ENCODE measurements at regions not wholly inside any gene's neighbourhood (a gene's known extent, or its start where the extent isn't known, plus 50 kb on each side); places are given as distances from the start of the nearest gene placed in this dataset.

- TF ChIP-seq CTCF (IDR thresholded peaks at IDR 0.05) = no peak
- TF ChIP-seq ZFX (IDR thresholded peaks at IDR 0.05; ENCODE audit: borderline replicate concordance) = no peak
- no peak overlapping the region for H3K27ac ChIP-seq
Measured at GRCh38 chr6:137423451-137424168, 70.6 kb downstream of the OLIG3 start.

- TF ChIP-seq CTCF (IDR thresholded peaks at IDR 0.05) = no peak
- TF ChIP-seq ZFX (IDR thresholded peaks at IDR 0.05; ENCODE audit: borderline replicate concordance) = no peak
- no peak overlapping the region for H3K27ac ChIP-seq
Measured at GRCh38 chr6:137417396-137417795, 76.8 kb downstream of the OLIG3 start.

GRCh38 chr6:137416376-137417109 is 77.7 kb downstream of the OLIG3 start:
- no peak overlapping the region for H3K27ac ChIP-seq
- TF ChIP-seq CTCF (IDR thresholded peaks at IDR 0.05) = no peak
- no peak for TF ChIP-seq ZFX (IDR thresholded peaks at IDR 0.05; ENCODE audit: borderline replicate concordance)

GRCh38 chr6:137415834-137416190 is 78.4 kb downstream of the OLIG3 start:
- TF ChIP-seq ZFX (IDR thresholded peaks at IDR 0.05; ENCODE audit: borderline replicate concordance) (no peak), CTCF (IDR thresholded peaks at IDR 0.05) (peak; percentile 66)
- 0 out of 2 replicates have a peak overlapping the region, but pooled peaks have one; percentile 33 for H3K27ac ChIP-seq

GRCh38 chr6:137415127-137415833 is 78.9 kb downstream of the OLIG3 start:
- peak overlapping the region; percentile 33; the same call in 1 of the 2 replicates for H3K27ac ChIP-seq
- peak; percentile 90 for TF ChIP-seq CTCF (IDR thresholded peaks at IDR 0.05)
- no peak for TF ChIP-seq ZFX (IDR thresholded peaks at IDR 0.05; ENCODE audit: borderline replicate concordance)

GRCh38 chr6:137414599-137414998 is 79.6 kb downstream of the OLIG3 start:
- TF ChIP-seq CTCF (IDR thresholded peaks at IDR 0.05) (no peak), ZFX (IDR thresholded peaks at IDR 0.05; ENCODE audit: borderline replicate concordance) (no peak)
- H3K27ac ChIP-seq = no peak overlapping the region
